HG02623 (cell line): ENCODE measurements at regions not wholly inside any gene's neighbourhood (a gene's known extent, or its start where the extent isn't known, plus 50 kb on each side); places are given as distances from the start of the nearest gene placed in this dataset.

Experiments used
- ATAC-seq: cut with Tn5 transposase; IDR thresholded peaks from one replicate; pipeline ENCODE4 v1.9.1; 2021; ENCODE audit warnings: moderate library complexity; ENCODE audit not compliant: unreplicated experiment

- no peak for ATAC-seq
Measured at GRCh38 chr18:46373791-46374190, 269.6 kb downstream of the HAUS1 start.

DNA sequence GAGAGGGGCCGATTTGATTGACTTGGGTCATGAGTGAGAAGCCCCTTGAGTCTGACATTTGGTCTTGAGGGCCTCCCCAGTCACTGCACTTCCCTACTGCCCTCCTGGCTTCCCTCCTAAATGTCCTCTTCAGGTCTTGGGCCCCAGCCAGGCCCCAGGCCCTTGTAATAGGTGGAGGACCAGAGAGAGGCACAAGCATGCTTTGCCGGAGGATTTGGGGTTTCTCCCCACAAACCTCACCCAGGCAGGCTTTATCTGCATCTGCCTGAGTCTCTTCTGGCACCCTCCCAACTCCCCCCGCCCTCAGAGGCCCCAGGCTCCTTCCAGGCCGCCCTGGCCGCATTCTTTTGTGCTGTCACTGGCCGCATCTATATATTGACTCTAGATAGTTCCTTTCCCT is 270.7 kb downstream of the HAUS1 start:
- no peak for ATAC-seq

- ATAC-seq, result no peak
Measured at GRCh38 chr18:46377557-46377956, 273.4 kb downstream of the HAUS1 start.

DNA sequence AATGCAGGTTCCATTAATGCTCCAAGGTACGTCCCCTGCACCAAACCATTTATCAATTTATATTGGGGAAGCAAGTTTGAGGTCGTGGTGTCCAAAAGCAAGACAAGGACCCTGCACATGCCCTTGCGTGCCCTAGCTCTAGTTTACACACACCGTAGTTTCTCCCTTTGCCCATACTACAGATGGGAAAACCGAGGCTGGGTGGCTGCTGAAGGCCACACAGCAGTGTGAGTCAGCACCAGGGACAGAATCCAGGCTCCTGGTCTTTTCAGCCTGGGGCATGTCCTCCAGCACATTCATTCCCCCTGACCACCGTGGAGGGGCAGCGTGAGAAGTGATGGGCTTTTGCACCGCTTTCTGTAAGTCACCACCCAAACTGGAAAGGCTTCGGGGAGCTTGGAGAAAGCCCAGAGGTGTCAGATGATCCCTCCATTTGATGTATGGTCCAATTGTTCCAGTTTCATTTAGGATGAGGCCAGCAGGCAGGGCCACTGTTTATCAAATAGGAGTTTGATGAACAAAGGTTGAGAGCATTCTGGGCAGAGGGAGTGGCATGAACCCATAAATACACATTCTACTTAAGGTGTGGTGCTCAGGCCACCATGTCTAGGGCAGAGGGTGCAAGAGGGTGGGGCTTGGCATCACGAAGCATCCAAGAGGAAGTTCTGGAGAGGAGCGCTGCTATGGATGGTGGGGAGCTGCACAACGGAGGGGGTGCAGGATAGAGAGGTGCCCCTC is 274.1 kb downstream of the HAUS1 start:
- no peak for ATAC-seq

DNA sequence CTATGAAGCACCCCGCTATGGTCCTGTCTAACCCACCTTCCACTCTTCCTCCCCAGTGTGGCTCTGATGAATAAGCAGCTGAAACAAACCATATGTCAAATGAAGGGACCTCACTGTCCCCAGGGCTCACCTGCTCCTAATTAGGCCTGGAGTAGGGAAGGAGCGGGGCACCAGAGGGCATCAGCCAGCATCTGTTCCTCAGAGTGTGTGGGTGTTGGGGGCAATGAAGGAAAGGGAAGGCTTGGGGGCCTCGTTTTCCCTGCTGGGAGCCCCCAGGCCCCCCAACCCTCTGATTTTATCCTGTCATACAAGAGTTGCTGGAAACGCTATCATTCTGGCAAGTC is 274.7 kb downstream of the HAUS1 start:
- ATAC-seq, result no peak

GRCh38 chr18:46379323-46379950 is 275.3 kb downstream of the HAUS1 start:
- no peak for ATAC-seq

DNA sequence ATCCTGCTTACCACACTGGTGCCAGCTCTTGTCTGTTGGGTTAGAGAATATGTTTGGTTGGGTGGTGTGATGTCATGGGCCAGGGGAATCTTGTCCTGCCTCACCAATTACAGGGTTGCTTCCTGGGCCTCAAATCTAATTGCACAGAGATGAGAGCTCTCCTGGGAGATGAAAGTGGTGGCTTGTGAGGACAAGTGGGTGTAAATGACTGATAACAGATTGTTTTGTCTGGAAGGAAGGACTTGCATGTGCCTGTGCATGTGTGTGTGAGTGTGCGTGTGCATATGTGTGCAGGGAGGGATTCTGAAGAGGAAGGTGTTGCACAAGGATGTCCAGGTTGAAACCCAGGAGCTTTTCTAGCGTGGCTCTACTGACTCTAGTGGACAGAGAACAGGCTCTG is 271.9 kb downstream of the LOXHD1 start:
- no peak for ATAC-seq

DNA sequence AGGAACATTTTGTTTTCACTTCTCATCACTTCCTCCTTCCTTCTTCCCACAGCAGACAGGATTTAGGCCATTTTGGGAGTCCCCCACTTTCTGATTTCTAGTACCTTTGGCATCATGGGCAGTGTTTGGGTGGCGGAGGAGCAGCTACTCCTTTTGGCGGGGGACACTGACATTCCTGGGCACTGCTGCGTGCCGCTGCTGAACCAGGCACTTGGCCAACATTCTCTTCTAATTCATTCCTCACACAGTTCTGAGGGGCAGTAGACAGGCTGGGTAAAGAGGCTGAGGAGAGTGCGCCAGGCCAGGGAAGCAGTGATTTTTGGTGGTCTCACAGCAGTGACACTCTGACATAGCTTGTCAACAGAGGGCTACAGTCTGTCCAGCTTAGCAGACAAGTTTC is 270.2 kb downstream of the LOXHD1 start:
- no peak for ATAC-seq

DNA sequence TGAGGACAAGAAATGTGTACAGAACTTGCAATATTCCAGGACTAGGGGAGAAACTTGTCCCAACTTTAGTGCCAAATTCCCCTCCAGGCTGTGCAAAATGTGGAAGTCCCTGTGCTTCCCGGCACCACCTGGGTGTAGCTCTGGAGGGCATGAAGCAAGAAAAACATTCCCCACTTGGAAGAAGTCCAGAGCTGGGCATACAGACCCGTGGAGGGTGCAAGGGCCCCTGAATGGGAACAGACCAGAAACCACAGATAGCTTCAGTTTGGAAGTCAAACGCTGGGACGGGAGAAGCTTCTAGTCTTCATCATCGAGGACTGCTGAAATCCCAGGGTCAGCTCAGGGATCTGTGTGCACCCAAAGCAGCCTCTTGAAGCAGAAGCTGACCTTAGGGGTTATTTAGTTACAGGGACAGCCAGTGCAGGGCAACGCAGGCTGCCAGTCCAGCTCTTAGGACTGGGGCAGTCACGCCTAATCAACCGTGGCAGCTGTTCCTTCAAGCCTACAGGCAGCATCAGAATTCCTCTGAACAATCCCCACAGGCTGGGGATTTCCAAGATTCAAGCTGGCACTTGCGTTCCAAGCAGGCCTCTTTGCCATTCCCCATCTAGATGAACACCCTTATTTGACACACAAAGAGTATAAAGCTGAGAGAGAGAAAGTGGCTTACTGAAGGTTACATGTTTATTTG is 269.4 kb downstream of the LOXHD1 start:
- no peak for ATAC-seq

DNA sequence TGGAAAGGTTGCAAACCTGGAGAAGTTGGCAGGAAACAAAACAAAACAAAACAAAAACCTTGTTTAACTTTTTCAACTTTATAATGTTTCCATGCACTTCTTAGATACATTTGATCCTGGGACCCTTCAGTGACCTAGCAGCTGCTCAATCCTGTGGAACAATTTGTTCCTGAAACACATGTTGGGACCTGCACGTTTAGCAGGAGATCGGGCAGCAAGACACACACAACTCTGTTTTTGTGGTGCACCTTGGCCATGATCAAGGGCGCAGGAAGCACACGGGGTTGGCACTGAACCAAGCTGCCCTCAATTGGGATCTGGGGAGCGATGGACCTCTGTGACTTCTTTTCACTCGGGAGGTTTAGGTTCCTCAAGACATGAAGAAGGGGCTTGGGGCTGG is 268.7 kb downstream of the LOXHD1 start:
- no peak for ATAC-seq

DNA sequence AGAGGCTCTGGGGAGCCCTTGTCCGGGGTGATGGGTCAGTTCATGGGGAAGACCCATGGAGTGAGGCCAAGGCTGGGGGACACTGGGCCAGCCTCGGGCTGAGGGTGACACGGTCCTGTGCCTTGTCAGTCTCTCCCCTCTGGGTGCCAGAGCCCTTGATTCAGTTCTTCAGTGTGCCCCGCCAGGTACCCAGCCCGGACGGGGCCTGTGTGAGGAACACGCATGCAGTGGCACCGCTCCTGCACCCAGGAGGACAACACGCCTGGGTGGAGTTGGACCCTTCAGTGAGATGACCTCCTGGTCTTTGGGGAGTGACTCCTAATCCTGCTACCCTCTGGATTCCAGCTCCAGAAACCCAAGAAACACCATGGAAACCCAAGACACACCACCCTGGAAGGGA is 264.4 kb downstream of the LOXHD1 start:
- ATAC-seq, result no peak

DNA sequence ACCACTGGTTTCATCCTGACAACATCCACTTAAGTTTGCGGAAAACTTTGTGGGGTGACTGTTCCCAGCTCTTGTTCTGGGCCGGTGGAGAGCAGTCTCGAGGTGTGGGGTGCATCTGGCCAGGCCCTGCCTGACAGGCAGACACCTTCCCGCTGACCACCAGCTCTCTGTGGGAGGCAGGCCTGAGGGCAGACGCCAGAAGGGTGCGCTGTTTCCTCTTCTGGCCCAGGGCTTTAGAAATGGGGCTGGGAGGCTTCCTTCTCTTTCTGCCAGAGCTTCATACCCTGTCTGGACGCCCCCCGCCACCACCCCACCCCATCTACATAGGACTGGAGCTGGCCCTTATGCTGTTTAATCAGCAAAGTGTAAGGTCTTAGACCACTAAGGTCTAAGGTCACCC is 263.8 kb downstream of the LOXHD1 start:
- ATAC-seq, result no peak

DNA sequence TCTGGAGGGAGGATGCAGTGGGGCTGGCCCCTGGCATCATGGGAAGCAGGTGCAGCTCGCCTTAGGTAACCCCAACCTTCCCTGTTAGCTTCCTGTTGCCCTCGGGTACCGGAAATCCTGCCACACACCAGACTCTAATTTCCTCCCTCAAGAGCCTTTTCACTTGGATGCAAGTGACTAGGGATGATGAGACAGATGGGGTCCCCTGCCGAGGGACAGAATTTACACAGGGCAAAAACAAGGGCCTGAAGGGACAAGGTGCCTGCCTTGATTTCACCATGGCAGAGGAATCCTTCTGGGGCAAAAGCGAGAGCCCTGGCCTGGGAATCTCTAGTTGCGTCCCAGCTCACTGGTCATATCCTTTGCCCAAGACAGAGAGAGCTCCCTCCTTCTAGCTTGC is 263.1 kb downstream of the LOXHD1 start:
- no peak for ATAC-seq

DNA sequence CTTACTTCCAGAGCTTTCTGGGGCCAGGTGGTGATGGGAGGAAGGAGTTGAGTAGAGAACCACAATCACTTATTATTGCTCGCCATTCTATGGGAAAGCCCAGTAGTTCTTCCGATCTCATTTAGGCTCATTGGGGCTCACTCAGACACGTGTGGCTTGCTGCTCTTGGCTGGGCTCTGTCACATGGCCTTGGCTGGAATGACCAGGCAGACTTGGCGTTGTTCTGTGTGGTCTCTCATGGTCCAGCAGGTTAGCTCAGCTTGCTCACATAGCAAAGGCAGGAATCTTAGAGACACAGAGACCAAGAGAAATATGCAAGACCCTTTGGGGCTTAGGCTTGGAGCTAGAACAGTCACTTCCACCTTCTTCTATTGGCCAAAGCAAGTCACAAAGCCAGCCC is 261.2 kb downstream of the LOXHD1 start:
- ATAC-seq, result no peak

GRCh38 chr18:46397174-46397573 is 259.8 kb downstream of the LOXHD1 start:
- no peak for ATAC-seq

DNA sequence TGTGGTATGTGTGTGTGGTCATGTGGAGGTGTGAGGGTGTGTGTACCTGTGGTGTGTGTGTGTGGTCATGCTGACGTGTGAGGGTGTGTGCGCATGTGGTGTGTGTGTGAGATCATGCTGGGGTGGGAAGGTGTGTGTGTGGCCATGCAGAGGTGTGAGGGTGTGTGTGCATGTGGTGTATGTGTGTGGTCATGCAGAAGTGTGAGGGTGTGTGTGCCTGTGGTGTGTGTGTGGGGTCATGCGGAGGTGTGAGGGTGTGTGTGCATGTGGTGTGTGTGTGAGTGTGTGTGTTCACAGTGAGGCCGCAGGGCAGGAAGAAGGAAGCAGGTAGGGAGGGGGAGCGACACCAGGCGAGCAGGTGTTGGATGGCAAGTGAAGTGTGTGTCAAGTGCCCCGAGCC is 259.0 kb downstream of the LOXHD1 start:
- ATAC-seq, result no peak

GRCh38 chr18:46398625-46399024 is 258.4 kb downstream of the LOXHD1 start:
- no peak for ATAC-seq

- no peak for ATAC-seq
Measured at GRCh38 chr18:46399303-46399702, 257.7 kb downstream of the LOXHD1 start.

DNA sequence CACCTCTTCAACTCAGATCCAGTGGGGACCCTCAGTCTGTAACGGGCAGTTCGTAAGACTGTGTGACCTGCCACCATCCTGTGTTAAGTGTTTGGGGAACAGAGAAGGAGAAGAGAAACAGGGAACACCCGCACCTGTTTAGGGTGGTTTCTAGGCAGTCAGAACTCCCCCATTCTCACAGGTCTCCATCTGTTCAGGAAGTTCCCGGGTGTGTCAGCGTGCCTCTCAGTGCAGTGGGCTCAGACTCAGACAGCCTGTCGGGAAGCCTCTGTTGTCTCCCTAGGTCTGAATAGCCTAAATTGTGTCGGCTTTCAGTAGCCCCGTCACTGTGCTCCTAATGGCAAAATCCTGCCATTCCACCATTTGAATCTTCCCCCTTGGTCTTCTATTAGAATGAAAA is 256.6 kb downstream of the LOXHD1 start:
- no peak for ATAC-seq

DNA sequence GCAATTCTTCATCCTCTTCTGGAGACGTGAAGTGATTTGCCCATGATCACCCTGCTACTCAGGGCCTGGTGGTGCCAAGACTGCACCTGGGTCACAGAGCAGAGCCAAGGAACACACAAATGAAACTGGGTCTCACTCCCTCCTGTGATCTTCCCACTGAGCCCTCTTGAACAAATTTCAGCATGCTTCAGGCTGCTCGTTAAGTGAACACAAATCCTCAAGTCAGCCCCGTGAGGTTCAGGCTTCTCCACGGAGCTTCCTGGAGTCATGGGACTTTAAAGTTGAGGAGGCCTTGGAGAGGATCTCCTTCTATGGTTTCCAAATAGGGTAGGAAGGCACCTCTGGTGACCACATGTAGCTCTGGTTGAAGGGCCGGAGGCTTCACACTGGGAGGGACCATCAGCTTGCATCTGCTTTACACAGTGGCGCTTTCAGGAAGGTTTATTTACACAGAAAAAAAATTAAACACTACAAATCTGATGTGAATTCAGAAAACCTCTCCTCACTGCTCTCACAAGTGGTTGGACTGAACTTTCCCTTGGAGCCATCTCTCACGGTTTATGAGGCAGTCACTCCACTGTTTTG is 255.4 kb downstream of the LOXHD1 start:
- no peak for ATAC-seq

- no peak for ATAC-seq
Measured at GRCh38 chr18:46402396-46402795, 254.6 kb downstream of the LOXHD1 start.

DNA sequence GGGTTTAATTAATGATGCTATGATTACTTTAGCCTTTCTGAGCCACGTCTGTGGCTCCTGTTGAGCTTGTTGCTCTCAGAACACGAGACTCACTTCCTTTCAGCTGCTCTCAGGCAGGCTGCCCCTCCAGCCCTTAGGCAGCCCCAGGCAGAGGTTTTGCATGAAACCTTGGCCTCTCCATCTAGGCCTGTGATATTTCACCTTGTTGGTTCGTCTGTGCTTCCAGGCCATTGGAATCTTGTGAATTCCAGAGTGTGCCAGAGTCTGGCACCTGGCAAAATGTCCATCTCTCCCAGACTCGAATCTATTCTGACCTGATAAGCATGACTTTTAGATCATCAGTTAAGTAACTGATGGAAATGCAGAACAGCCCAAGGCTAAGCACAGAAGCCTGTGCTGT is 254.1 kb downstream of the LOXHD1 start:
- ATAC-seq, result no peak
